GM12864 (cell line): ENCODE measurements at regions not wholly inside any gene's neighbourhood (a gene's known extent, or its start where the extent isn't known, plus 50 kb on each side); places are given as distances from the start of the nearest gene placed in this dataset.

Experiments used
- DNase-seq: peaks from one replicate; pipeline ENCODE4 v3.0.0-alpha.2; 2011; ENCODE audit warnings: low read depth
- H3K4me3 ChIP-seq: 2 replicates; pipeline ENCODE4 v1.5.1; 2011; ENCODE audit warnings: mild to moderate bottlenecking, low read depth, low read length, control low read depth
- TF ChIP-seq, protein P1 (sequence below): IDR thresholded peaks from 2 replicates; pipeline ENCODE4 v1.5.1; 2011; ENCODE audit warnings: low read depth, mild to moderate bottlenecking, moderate library complexity, low read length, control low read depth, inconsistent platforms; ENCODE audit errors: missing control alignments

DNA sequence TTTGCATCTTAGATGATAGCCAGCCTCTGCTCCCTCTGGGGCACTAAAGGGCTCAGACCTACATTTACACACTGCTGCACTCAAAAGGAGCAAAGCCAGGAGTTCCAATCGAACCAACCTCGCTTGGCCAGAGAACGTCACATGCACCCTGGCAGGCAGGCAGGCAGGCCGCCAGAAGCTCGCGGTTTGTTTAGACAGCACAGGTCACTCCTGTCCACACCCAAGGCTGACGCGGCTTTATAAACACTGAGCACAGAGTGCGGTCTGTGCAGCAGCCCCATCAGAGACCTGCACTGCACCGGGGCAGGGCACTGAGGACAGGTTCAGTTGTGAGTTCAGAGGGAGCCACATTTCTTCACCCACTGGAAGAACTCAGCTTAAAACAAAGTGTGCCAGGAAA lies 143.9 kb downstream of the BCOR start:
- H3K4me3 ChIP-seq: no peak overlapping the region
- DNase-seq: no peak
- TF ChIP-seq, protein P1, sequence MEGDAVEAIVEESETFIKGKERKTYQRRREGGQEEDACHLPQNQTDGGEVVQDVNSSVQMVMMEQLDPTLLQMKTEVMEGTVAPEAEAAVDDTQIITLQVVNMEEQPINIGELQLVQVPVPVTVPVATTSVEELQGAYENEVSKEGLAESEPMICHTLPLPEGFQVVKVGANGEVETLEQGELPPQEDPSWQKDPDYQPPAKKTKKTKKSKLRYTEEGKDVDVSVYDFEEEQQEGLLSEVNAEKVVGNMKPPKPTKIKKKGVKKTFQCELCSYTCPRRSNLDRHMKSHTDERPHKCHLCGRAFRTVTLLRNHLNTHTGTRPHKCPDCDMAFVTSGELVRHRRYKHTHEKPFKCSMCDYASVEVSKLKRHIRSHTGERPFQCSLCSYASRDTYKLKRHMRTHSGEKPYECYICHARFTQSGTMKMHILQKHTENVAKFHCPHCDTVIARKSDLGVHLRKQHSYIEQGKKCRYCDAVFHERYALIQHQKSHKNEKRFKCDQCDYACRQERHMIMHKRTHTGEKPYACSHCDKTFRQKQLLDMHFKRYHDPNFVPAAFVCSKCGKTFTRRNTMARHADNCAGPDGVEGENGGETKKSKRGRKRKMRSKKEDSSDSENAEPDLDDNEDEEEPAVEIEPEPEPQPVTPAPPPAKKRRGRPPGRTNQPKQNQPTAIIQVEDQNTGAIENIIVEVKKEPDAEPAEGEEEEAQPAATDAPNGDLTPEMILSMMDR: no peak

DNA sequence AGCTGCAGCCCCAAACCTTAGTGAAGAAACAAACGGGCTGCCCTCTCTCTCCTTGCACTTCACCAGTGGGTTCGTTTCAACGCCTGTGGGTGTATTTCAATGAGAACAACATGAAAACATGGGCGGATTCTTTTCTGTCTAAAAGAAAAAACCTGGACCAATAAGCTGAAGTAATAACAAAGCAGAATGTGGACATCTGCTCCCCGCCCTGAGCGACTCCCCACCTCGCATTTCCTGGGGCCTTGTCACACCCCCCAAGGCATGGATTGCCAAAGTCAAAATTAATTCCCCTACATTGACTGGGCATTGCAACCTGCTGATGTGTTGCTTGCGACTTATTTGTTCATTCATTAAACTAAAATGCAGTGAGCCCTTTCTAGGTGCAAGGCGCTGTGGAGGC lies 142.9 kb downstream of the BCOR start:
- no peak for DNase-seq
- no peak overlapping the region for H3K4me3 ChIP-seq
- TF ChIP-seq, protein P1: no peak

DNA sequence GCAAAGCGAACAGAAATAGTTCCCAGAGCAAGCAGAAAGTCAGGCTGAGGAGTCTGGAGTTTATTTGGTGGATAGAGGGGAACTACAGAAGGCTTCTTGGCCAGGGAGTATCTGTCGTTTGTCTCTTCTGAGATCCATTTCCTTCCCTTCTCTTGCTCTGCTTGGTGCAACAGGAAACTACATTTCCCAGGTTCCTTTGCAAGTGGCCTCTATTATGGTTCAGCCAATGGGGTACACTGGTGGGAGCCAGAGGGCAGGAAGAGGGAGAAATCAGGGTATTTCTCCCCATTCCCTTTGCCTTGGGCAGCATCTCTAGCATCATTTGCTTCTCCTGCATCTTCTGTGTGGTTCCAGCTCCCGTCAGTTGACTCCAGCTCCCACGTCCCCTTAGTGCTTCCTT lies 142.1 kb downstream of the BCOR start:
- DNase-seq: no peak
- TF ChIP-seq, protein P1: no peak
- H3K4me3 ChIP-seq: no peak overlapping the region

DNA sequence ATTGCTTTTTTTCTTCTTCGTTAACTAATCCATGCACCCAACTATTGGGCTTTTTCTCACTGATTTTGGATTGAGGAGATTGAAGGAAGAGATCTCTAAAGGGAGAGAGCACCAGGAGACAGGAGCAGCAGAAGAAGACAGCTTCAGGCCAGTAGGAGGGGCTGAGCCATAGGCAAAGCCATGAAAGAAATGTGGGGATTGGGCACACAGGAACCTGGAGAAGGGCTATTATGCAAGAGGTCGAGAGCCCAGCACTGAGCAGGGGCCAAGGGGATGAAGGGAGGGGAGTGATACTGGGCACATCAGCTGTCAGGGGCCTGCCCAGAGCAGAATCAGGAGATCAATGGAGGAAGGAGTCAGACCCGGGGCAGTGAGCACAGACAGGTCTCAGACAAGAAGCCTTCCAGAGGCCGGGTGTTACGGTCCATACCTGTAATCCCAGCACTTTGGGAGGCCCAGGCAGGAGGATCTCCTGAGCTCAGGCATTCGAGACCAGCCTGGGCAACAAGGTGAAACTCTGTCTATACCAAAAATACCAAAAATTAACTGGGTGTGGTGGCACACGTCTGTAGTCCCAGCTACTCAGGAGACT lies 140.9 kb downstream of the BCOR start:
- no peak overlapping the region for H3K4me3 ChIP-seq
- no peak for DNase-seq
- TF ChIP-seq, protein P1: no peak

DNA sequence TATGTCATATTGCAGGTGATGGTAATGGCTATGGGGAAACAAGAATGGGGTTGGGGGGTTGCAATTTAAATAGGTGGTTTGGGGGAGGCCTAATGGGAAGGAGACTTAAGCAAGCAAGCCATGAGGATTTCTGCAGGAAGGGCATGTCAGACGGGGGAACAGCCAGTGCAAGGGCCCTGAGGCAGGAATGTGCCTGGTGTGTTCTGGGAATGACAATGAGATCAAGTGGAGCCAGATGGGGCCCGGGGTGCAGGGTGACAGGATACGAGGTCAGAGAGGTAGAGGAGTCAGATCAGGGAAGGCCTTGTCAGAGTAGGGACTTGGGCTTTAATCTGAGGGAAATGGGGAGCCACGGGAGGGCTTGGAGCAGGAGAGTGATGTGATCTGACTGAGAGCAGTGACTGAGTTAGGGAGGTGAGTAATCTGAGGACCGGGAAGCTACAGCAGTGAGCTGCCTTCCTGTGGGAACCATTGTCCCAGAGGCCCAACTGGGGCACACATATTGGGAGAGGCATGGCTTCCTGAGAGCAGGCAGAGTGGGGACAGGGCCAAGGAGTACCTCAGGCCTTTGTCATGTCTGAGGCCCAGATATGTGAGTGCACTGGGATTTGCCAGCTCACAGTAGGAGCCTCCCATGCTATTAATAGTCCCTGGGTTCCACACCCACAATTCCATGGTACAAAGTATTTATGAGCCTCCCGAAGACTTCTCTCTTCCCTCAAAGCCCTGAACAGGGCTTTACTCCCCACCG lies 139.8 kb downstream of the BCOR start:
- no peak for DNase-seq
- TF ChIP-seq, protein P1: no peak
- H3K4me3 ChIP-seq: no peak overlapping the region

DNA sequence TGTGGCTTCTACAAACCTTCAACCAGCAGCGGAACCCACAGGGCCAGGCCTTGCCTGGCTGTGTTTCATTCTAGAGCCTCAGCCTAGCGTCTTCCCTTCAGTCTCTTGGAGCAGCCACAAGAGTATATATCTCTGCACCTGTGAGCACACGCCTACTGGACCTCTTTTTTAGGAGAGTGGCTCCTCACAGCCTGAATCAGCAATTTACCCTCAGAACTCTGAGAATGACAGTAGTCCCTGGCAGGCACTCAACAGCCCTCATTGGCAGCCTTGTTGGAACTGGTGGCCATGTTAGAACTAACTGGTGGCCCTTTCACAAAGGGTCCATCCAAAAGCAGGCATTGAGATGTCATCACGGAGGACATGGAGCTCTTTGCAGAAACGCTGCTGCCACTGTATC lies 138.9 kb downstream of the BCOR start:
- TF ChIP-seq, protein P1: no peak
- no peak overlapping the region for H3K4me3 ChIP-seq
- DNase-seq: no peak

DNA sequence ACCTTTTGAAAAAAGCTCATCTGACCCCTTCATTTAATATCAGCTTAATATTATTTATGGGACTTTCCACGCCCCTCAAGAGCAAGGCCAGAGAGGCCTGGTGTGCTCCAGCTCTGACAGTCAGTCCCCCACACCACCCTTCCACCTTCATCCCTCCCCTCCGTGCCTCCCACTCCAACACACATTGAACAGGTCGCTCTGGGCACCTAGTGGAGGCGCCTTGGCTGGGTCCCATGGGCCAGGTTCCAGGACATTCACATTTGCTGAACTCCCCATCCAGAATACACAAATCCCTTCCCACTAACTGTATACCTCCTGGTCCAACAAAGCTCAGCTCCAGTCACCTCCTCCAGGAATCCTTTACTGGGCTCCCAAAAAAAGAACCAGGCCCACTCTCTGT lies 137.5 kb downstream of the BCOR start:
- DNase-seq: no peak
- TF ChIP-seq, protein P1: no peak
- no peak overlapping the region for H3K4me3 ChIP-seq
